ENCODE measurements at regions not wholly inside any gene's neighbourhood (a gene's known extent, or its start where the extent isn't known, plus 50 kb on each side); places are given as distances from the start of the nearest gene placed in this dataset.

GRCh38 chr5:100479079-100479688 lies 56.0 kb upstream of the FAM174A start:
- peak in 1 of 2 experiments; percentile 46 for DNase-seq
- Mint-ChIP-seq H3K27ac (ENCODE audit: unreplicated experiment) (no peak overlapping the region), H3K4me1 (ENCODE audit: low read depth, unreplicated experiment) (no peaks in the 10 kb centered on the region), H3K9me3 (ENCODE audit: unreplicated experiment) (no peaks in the 10 kb centered on the region), H3K27me3 (ENCODE audit: insufficient read depth, unreplicated experiment) (no peaks in the 10 kb centered on the region), H3K4me3 (ENCODE audit: unreplicated experiment) (no peak overlapping the region), H3K36me3 (ENCODE audit: insufficient read depth, unreplicated experiment) (no peaks in the 10 kb centered on the region)
- Histone ChIP-seq H3K36me3 (ENCODE audit: control insufficient read depth, insufficient read depth, low read length) (no peaks in the 10 kb centered on the region), H3K27me3 (replicated peaks; ENCODE audit: control insufficient read depth, insufficient read depth, low read length) (no peaks in the 10 kb centered on the region), H3K9me3 (no peaks in the 10 kb centered on the region), H3K4me3 (ENCODE audit: low read depth, low read length) (no peak overlapping the region), H3K4me1 (no peaks in the 10 kb centered on the region)
- TF ChIP-seq, protein P1, sequence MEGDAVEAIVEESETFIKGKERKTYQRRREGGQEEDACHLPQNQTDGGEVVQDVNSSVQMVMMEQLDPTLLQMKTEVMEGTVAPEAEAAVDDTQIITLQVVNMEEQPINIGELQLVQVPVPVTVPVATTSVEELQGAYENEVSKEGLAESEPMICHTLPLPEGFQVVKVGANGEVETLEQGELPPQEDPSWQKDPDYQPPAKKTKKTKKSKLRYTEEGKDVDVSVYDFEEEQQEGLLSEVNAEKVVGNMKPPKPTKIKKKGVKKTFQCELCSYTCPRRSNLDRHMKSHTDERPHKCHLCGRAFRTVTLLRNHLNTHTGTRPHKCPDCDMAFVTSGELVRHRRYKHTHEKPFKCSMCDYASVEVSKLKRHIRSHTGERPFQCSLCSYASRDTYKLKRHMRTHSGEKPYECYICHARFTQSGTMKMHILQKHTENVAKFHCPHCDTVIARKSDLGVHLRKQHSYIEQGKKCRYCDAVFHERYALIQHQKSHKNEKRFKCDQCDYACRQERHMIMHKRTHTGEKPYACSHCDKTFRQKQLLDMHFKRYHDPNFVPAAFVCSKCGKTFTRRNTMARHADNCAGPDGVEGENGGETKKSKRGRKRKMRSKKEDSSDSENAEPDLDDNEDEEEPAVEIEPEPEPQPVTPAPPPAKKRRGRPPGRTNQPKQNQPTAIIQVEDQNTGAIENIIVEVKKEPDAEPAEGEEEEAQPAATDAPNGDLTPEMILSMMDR (IDR thresholded peaks at IDR 0.05; ENCODE audit: insufficient read depth in 1 of 2, low read depth in 1 of 2, low read length in 1 of 2, severe bottlenecking in 1 of 2, unreplicated experiment in 1 of 2) = peak; percentile 60 to 73
- ChIA-PET CTCF (no interaction called here), POLR2A (no interaction called here)
- intact Hi-C loops (cut with micrococcal nuclease; ENCODE audit: unreplicated experiment) = loop anchor here (1.0 to 5.0 kb wide), 5 partner anchors 41 to 1199 kb away; no protein-coding TSS in a partner anchor
- BruUV-seq (replicated peaks) = no TSS peak

DNA sequence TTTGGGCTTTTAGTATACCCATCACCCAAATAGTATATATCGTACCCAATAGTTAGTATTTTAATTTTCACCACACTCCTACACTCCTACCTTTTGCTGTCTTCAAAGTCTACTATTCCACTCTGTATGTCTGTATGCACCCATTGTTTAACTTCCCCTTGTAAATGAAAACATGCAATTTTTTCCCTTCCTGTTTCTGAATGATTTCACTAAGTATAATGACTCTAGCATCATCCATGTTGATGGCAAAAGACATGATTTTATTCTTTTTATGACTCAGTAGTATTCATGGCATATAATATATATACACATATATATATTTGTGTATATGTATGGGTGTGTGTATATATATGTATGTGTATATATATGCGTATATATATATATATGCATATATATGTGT lies 63.1 kb upstream of the FAM174A start:
- H3K27ac Mint-ChIP-seq (ENCODE audit: unreplicated experiment) = no peak overlapping the region
- CTCF ChIA-PET = no interaction called here
- no peak for DNase-seq
- no peaks in the 10 kb centered on the region for H3K4me1 Mint-ChIP-seq (ENCODE audit: low read depth, unreplicated experiment)
- Histone ChIP-seq H3K36me3 (ENCODE audit: control insufficient read depth, insufficient read depth, low read length) (no peaks in the 10 kb centered on the region), H3K9me3 (no peaks in the 10 kb centered on the region), H3K27me3 (replicated peaks; ENCODE audit: control insufficient read depth, insufficient read depth, low read length) (no peaks in the 10 kb centered on the region), H3K4me3 (ENCODE audit: low read depth, low read length) (no peak overlapping the region), H3K4me1 (no peaks in the 10 kb centered on the region)
- intact Hi-C loops (cut with micrococcal nuclease; ENCODE audit: unreplicated experiment) = no loop called here
- H3K36me3 Mint-ChIP-seq (ENCODE audit: insufficient read depth, unreplicated experiment) = no peaks in the 10 kb centered on the region
- POLR2A ChIA-PET = no interaction called here
- TF ChIP-seq, protein P1 (IDR thresholded peaks at IDR 0.05; ENCODE audit: insufficient read depth in 1 of 2, low read depth in 1 of 2, low read length in 1 of 2, severe bottlenecking in 1 of 2, unreplicated experiment in 1 of 2) = no peak
- peaks cover 3% of the 10 kb centered on the region for H3K27me3 Mint-ChIP-seq (ENCODE audit: insufficient read depth, unreplicated experiment)
- H3K9me3 Mint-ChIP-seq (ENCODE audit: unreplicated experiment) = no peaks in the 10 kb centered on the region
- no peak overlapping the region for H3K4me3 Mint-ChIP-seq (ENCODE audit: unreplicated experiment)
- BruUV-seq (replicated peaks) = no TSS peak

DNA sequence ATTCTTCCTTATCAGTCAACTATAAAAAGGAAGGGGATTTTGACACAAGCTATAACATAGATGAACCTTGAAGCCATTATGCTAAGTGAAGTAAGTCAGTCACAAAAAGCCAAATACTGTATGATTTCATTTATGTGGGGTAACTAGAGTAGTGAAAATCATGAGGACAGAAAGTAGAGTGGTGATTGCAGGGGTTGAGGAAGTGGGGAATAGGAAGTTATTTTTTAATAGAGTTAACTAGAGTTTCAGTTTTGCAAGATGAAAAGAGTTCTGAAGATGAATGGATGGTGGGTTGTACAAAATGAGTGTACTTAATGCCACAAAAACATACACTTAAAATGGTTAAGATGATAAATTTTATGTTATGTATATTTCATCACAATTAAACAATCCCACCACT lies 65.4 kb upstream of the FAM174A start:
- H3K27me3 Mint-ChIP-seq (ENCODE audit: insufficient read depth, unreplicated experiment) = peaks cover 3% of the 10 kb centered on the region
- no peaks in the 10 kb centered on the region for H3K36me3 Mint-ChIP-seq (ENCODE audit: insufficient read depth, unreplicated experiment)
- intact Hi-C loops (cut with micrococcal nuclease; ENCODE audit: unreplicated experiment) = no loop called here
- H3K4me1 Mint-ChIP-seq (ENCODE audit: low read depth, unreplicated experiment) = no peaks in the 10 kb centered on the region
- no peaks in the 10 kb centered on the region for H3K4me1 ChIP-seq
- H3K27ac Mint-ChIP-seq (ENCODE audit: unreplicated experiment) = no peak overlapping the region
- no peak overlapping the region for H3K4me3 ChIP-seq (ENCODE audit: low read depth, low read length)
- no peak for DNase-seq
- no peaks in the 10 kb centered on the region for H3K9me3 ChIP-seq
- no peaks in the 10 kb centered on the region for H3K36me3 ChIP-seq (ENCODE audit: control insufficient read depth, insufficient read depth, low read length)
- no peaks in the 10 kb centered on the region for H3K9me3 Mint-ChIP-seq (ENCODE audit: unreplicated experiment)
- H3K4me3 Mint-ChIP-seq (ENCODE audit: unreplicated experiment) = no peak overlapping the region
- no TSS peak for BruUV-seq (replicated peaks)
- ChIA-PET CTCF (no interaction called here), POLR2A (interaction anchor here (0.6 kb wide), 1 partner anchor 21 kb away, joined by 14 read pairs; no protein-coding TSS in a partner anchor)
- H3K27me3 ChIP-seq (replicated peaks; ENCODE audit: control insufficient read depth, insufficient read depth, low read length) = no peaks in the 10 kb centered on the region
- TF ChIP-seq, protein P1 (IDR thresholded peaks at IDR 0.05; ENCODE audit: insufficient read depth in 1 of 2, low read depth in 1 of 2, low read length in 1 of 2, severe bottlenecking in 1 of 2, unreplicated experiment in 1 of 2) = no peak
